ENCODE measurements at regions not wholly inside any gene's neighbourhood (a gene's known extent, or its start where the extent isn't known, plus 50 kb on each side); places are given as distances from the start of the nearest gene placed in this dataset.

DNA sequence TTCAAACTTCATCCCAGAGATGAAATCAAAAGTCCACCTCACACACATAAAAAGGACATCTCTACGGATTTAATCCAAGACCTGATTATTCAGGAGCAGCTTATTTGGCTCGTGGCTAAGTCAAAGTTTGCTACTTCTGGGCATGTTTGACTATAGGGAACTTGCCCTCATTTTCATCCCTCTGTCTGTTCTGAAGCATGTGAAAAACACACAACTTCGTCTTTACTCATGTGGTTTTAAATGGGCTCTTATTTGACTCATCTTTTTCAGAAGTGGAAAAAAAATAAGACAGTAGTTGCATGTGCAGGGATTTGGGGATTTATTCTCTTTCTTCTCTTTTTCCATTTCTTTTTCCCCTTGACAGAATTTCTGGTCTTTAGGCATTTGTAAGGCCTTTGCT lies 295.9 kb downstream of the TFEC start:
- H3K4me1 Mint-ChIP-seq, result no peaks in the 10 kb centered on the region
- no peaks in the 10 kb centered on the region for H3K36me3 Mint-ChIP-seq (ENCODE audit: low read depth)
- H3K9me3 Mint-ChIP-seq (ENCODE audit: low read depth), result no peaks in the 10 kb centered on the region
- ChIA-PET POLR2A (no interaction called here), CTCF (interaction anchor here (0.6 kb wide), 1 partner anchor 909 kb away, joined by 3 read pairs; no protein-coding TSS in a partner anchor)
- intact Hi-C loops (cut with DNase I, micrococcal nuclease), result no loop called here
- no peaks in the 10 kb centered on the region for H3K27me3 Mint-ChIP-seq
- H3K4me3 Mint-ChIP-seq, result no peak overlapping the region
- no peak overlapping the region for H3K27ac Mint-ChIP-seq
- ATAC-seq (no peak), DNase-seq (no peak)

DNA sequence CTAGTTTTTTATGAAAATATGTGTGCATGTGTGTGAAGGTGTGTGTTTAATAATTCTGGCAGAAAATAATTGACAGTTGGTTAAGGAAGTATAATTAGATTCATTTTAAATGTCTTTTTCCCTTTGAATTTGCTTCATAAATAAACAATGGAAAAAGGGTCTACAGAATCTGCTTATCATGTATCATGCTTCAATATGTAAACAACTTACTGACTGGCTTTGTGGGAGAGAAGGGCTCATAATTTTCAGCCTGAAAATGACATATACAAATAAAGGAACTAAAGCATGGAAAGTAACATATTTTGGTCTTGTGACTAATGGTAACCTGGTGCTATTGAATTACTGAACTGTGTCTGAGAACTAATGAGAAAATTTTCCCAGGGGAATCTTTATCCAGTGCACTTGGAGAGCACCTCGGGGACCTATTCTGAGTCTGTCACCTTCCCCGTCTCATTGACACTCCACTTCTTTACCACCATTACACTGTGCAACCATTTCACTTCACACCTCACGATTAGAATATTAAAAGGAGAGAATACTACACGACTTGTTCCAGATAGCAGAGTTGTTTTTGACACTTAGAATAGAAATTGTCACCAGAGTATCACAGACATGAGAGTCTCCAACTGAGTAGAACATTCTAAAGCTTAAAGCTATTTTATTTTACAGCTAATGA lies 298.6 kb downstream of the TFEC start:
- no peak for DNase-seq
- no peaks in the 10 kb centered on the region for H3K36me3 Mint-ChIP-seq (ENCODE audit: low read depth)
- H3K4me1 Mint-ChIP-seq, result no peaks in the 10 kb centered on the region
- ChIA-PET CTCF (no interaction called here), POLR2A (no interaction called here)
- H3K27ac Mint-ChIP-seq, result no peak overlapping the region
- no peak for ATAC-seq
- H3K9me3 Mint-ChIP-seq (ENCODE audit: low read depth), result no peaks in the 10 kb centered on the region
- H3K27me3 Mint-ChIP-seq, result no peaks in the 10 kb centered on the region
- intact Hi-C loops (cut with DNase I, micrococcal nuclease), result no loop called here
- H3K4me3 Mint-ChIP-seq, result no peak overlapping the region

- no peak overlapping the region for H3K27ac Mint-ChIP-seq
- intact Hi-C loops (cut with DNase I, micrococcal nuclease), result no loop called here
- H3K27me3 Mint-ChIP-seq, result no peaks in the 10 kb centered on the region
- H3K9me3 Mint-ChIP-seq (ENCODE audit: low read depth), result no peaks in the 10 kb centered on the region
- no peak overlapping the region for H3K4me3 Mint-ChIP-seq
- DNase-seq, result no peak
- no peak for ATAC-seq
- H3K4me1 Mint-ChIP-seq, result no peaks in the 10 kb centered on the region
- H3K36me3 Mint-ChIP-seq (ENCODE audit: low read depth), result no peaks in the 10 kb centered on the region
- CTCF ChIA-PET, result no interaction called here
- POLR2A ChIA-PET, result no interaction called here
Observed at GRCh38 chr7:115728518-115728917, 302.0 kb downstream of the TFEC start.

- no peaks in the 10 kb centered on the region for H3K27me3 Mint-ChIP-seq
- no peak for DNase-seq
- POLR2A ChIA-PET, result no interaction called here
- no peak for ATAC-seq
- intact Hi-C loops (cut with DNase I, micrococcal nuclease), result no loop called here
- H3K36me3 Mint-ChIP-seq (ENCODE audit: low read depth), result no peaks in the 10 kb centered on the region
- no peak overlapping the region for H3K4me3 Mint-ChIP-seq
- no peak overlapping the region for H3K27ac Mint-ChIP-seq
- CTCF ChIA-PET, result interaction anchor here (0.7 kb wide), 1 partner anchor 69 kb away, joined by 3 read pairs; no protein-coding TSS in a partner anchor
- H3K4me1 Mint-ChIP-seq, result no peaks in the 10 kb centered on the region
- no peaks in the 10 kb centered on the region for H3K9me3 Mint-ChIP-seq (ENCODE audit: low read depth)
Observed at GRCh38 chr7:115724400-115725056, 306.0 kb downstream of the TFEC start.

- Mint-ChIP-seq H3K4me3 (no peak overlapping the region), H3K27ac (no peak overlapping the region), H3K27me3 (no peaks in the 10 kb centered on the region), H3K4me1 (no peaks in the 10 kb centered on the region), H3K9me3 (ENCODE audit: low read depth) (no peaks in the 10 kb centered on the region), H3K36me3 (ENCODE audit: low read depth) (no peaks in the 10 kb centered on the region)
- DNase-seq (no peak), ATAC-seq (no peak)
- POLR2A ChIA-PET, result no interaction called here
- intact Hi-C loops (cut with DNase I, micrococcal nuclease), result no loop called here
- CTCF ChIA-PET, result no interaction called here
Observed at GRCh38 chr7:115722302-115722977, 308.1 kb downstream of the TFEC start.

GRCh38 chr7:115721293-115722217 lies 309.0 kb downstream of the TFEC start:
- Mint-ChIP-seq H3K36me3 (ENCODE audit: low read depth) (no peaks in the 10 kb centered on the region), H3K27me3 (no peaks in the 10 kb centered on the region), H3K4me1 (no peaks in the 10 kb centered on the region), H3K27ac (no peak overlapping the region), H3K9me3 (ENCODE audit: low read depth) (no peaks in the 10 kb centered on the region), H3K4me3 (no peak overlapping the region)
- intact Hi-C loops (cut with DNase I, micrococcal nuclease), result no loop called here
- CTCF ChIA-PET, result no interaction called here
- no peak for DNase-seq
- POLR2A ChIA-PET, result no interaction called here
- no peak for ATAC-seq

- Mint-ChIP-seq H3K36me3 (ENCODE audit: low read depth) (no peaks in the 10 kb centered on the region), H3K27me3 (no peaks in the 10 kb centered on the region), H3K4me1 (no peaks in the 10 kb centered on the region), H3K27ac (no peak overlapping the region), H3K4me3 (no peak overlapping the region), H3K9me3 (ENCODE audit: low read depth) (no peaks in the 10 kb centered on the region)
- ATAC-seq, result no peak
- POLR2A ChIA-PET, result no interaction called here
- CTCF ChIA-PET, result no interaction called here
- intact Hi-C loops (cut with DNase I, micrococcal nuclease), result no loop called here
- no peak for DNase-seq
Observed at GRCh38 chr7:115719963-115720362, 310.6 kb downstream of the TFEC start.

- no peaks in the 10 kb centered on the region for H3K9me3 Mint-ChIP-seq (ENCODE audit: low read depth)
- DNase-seq, result no peak
- ChIA-PET CTCF (no interaction called here), POLR2A (no interaction called here)
- H3K4me1 Mint-ChIP-seq, result no peaks in the 10 kb centered on the region
- no peaks in the 10 kb centered on the region for H3K27me3 Mint-ChIP-seq
- intact Hi-C loops (cut with DNase I, micrococcal nuclease), result no loop called here
- H3K4me3 Mint-ChIP-seq, result no peak overlapping the region
- no peaks in the 10 kb centered on the region for H3K36me3 Mint-ChIP-seq (ENCODE audit: low read depth)
- H3K27ac Mint-ChIP-seq, result no peak overlapping the region
- no peak for ATAC-seq
Observed at GRCh38 chr7:115709664-115710063, 320.9 kb downstream of the TFEC start.

GRCh38 chr7:115708013-115708341 lies 322.6 kb downstream of the TFEC start:
- Mint-ChIP-seq H3K4me3 (no peak overlapping the region), H3K4me1 (no peaks in the 10 kb centered on the region), H3K9me3 (ENCODE audit: low read depth) (no peaks in the 10 kb centered on the region), H3K36me3 (ENCODE audit: low read depth) (no peaks in the 10 kb centered on the region), H3K27ac (no peak overlapping the region), H3K27me3 (no peaks in the 10 kb centered on the region)
- DNase-seq (no peak), ATAC-seq (no peak)
- CTCF ChIA-PET, result interaction anchor here (0.6 kb wide), 1 partner anchor 104 kb away, joined by 3 read pairs; no protein-coding TSS in a partner anchor
- intact Hi-C loops (cut with DNase I, micrococcal nuclease), result no loop called here
- POLR2A ChIA-PET, result no interaction called here

- ChIA-PET POLR2A (no interaction called here), CTCF (no interaction called here)
- Mint-ChIP-seq H3K4me1 (no peaks in the 10 kb centered on the region), H3K4me3 (no peak overlapping the region), H3K36me3 (ENCODE audit: low read depth) (no peaks in the 10 kb centered on the region), H3K27ac (no peak overlapping the region), H3K9me3 (ENCODE audit: low read depth) (no peaks in the 10 kb centered on the region), H3K27me3 (no peaks in the 10 kb centered on the region)
- intact Hi-C loops (cut with DNase I, micrococcal nuclease), result no loop called here
- DNase-seq (peak; percentile 16), ATAC-seq (peak; percentile 63)
Observed at GRCh38 chr7:115707258-115708012, 323.1 kb downstream of the TFEC start.

DNA sequence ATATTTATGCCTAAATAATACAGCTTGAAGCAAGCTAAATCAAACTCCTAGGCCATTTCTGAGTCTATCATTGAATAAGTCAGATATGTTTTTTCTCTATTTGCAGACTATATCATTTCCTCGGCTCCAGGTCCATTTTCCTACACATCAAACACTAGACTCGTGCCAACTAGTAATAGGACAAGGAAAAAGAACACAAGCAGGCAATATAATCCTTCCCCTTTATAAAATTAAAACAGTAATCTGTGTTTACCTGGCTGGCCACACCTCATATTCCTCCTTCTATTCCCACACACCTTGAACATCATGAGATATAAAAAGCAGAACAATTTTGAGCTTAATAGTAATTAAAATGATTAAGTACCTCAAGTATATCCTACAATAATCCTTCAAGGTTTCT lies 325.7 kb downstream of the TFEC start:
- DNase-seq, result no peak
- no peaks in the 10 kb centered on the region for H3K36me3 Mint-ChIP-seq (ENCODE audit: low read depth)
- no peaks in the 10 kb centered on the region for H3K9me3 Mint-ChIP-seq (ENCODE audit: low read depth)
- intact Hi-C loops (cut with DNase I, micrococcal nuclease), result no loop called here
- H3K4me1 Mint-ChIP-seq, result no peaks in the 10 kb centered on the region
- ATAC-seq, result no peak
- CTCF ChIA-PET, result no interaction called here
- no peak overlapping the region for H3K27ac Mint-ChIP-seq
- POLR2A ChIA-PET, result no interaction called here
- H3K27me3 Mint-ChIP-seq, result no peaks in the 10 kb centered on the region
- H3K4me3 Mint-ChIP-seq, result no peak overlapping the region
